ENCODE measurements at regions not wholly inside any gene's neighbourhood (a gene's known extent, or its start where the extent isn't known, plus 50 kb on each side); places are given as distances from the start of the nearest gene placed in this dataset.

GRCh38 chr2:126793885-126794613 is 104.6 kb upstream of the TEX51 start:
- DNase-seq (ENCODE audit: low read depth) = no peak

DNA sequence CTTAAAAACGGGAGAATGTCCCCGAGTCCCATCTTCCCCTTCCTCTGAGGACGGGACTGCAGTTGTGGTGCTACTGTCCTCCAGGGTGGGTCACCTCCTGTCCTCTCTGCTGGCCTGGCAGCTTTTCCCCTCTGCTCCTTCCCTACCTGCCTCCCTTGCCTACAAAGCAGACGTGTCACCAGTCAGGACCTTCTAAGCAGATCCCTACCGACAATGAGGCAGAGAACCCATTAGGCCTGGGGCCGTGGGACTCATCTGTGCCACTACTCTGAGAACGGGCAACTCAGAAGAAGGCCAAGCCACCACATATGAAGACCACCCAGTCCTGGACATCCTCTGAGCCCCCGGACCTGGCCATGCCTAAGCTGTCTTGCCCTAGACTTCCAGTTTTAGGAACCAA is 103.0 kb upstream of the TEX51 start:
- no peak for DNase-seq (ENCODE audit: low read depth)

DNA sequence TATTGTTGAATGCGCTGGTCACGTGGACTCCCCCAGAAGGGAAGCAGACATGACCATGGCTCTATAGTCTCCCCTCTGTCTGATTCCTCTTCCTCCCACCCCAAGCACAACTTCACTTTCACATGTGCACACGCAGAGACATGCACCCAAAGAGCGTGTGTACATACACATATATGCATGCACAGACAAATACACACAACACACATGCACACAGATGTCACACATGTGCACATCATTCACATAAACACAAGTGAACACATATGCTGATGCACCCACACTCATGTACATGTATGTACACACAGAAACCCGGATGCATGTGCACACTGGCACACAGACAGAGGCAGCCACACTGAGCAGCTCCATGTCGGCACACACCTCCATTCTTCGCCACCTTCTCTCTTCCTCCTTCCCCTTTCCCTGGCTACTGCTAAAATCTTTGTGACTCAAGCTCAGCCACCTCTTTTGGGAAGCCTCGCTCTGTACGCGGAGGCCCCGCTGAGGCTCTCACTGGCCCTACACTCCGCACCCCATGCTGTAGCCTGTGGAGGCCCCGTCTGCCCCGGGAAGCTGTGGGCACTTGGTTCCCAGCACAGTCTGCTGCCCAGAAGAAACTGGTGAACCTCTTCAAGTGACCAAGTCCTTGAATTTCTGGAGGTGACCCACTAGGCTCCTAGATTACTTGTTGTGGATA is 101.6 kb upstream of the TEX51 start:
- DNase-seq (ENCODE audit: low read depth) = no peak

GRCh38 chr2:126797622-126798275 is 100.9 kb upstream of the TEX51 start:
- no peak for DNase-seq (ENCODE audit: low read depth)

GRCh38 chr2:126798276-126799140 is 100.2 kb upstream of the TEX51 start:
- DNase-seq (ENCODE audit: low read depth) = no peak

- DNase-seq (ENCODE audit: low read depth) = no peak
These were observed 99.4 kb upstream of the TEX51 start for GRCh38 chr2:126799301-126799700.

GRCh38 chr2:126801473-126801872 is 97.2 kb upstream of the TEX51 start:
- DNase-seq (ENCODE audit: low read depth) = no peak

GRCh38 chr2:126802316-126802715 is 96.4 kb upstream of the TEX51 start:
- DNase-seq (ENCODE audit: low read depth) = no peak

DNA sequence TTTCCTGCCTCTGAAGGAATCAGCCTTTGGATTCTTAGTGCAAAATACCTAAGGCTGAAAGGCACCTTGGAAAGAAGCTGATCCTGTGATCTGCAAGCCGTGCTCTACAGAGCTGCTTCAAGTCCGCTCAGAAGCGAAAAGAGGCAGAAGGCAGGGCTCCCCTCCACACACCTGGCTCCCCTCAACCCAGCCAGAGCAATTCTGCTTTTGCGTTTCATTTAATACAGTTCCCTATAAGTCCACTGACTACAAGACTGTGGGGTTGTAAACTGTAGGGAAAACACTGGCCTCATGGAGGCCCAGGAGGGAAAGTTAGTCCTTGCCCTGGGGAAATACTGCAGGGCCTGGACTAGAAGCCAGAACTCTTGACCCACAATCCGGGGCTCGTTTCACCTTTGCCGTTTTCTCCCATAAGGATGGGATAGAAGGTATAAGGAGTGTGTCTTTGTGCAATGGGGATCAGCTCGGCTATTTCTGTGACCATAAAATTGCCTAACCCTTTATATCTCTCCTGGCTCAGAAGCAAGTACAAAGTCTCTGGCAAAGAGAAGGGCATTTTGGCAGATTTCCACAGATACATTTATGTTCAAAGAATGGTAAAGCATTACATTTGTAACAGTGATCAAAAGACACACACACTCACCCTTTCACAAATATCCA is 95.8 kb upstream of the TEX51 start:
- DNase-seq (ENCODE audit: low read depth) = no peak

- DNase-seq (ENCODE audit: low read depth) = no peak
These were observed 95.3 kb upstream of the TEX51 start for GRCh38 chr2:126803434-126803775.

- DNase-seq (ENCODE audit: low read depth) = no peak
These were observed 94.3 kb upstream of the TEX51 start for GRCh38 chr2:126804347-126804746.

DNA sequence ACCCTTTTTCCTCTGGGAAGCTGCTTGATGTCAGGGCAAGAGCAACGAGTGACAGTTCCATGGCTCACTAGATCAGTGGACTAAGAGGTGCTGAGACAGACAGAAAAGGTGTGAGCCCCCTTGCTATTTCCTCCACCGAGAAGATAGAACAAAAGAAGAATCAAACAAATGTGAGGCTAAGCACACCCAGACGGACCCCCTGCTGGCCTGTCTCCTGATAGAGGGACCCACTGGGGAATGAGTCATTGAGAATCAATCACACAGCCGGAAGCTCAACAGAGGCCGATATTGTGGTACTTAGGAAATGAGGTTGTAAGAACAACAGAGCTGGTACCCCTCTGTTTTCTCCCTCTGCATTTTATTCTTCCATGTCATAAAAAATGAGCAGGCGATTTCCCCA is 89.8 kb upstream of the TEX51 start:
- no peak for DNase-seq (ENCODE audit: low read depth)

DNA sequence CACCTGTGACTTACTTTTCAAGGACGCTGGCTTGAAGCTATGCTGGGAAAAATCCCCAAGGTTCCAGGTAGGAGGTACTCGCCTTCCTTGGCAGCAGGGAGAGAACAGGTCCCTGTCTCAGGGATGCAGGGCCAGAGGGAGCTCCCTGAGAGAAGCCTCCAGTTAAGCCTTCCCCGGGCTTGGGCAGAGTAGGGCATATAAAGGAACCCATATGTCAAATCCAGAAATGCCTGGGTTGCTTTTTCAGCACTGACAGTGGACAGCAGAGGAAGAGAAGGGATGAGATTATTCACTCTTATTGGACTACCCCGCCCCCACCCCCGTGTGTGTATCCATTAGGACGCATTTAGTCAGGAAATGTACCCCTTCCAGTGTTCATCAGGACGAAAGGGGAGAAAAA is 89.3 kb upstream of the TEX51 start:
- no peak for DNase-seq (ENCODE audit: low read depth)

DNA sequence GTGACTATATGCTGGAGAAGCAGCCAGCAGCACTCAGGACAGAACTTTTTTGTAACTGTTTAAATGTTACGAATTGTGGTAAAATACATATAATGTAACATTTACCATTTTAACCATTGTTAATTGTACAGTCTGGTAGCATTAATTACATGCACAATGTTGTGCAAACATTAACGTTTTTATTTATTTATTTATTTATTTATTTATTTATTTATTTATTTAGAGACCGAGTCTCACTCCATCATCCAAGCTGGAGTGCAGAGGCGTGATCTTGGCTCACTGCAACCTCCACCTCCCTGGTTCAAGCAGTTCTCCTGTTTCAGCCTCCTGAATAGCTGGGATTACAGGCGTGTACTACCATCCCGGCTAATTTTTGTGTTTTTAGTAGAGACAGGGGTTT is 88.7 kb upstream of the TEX51 start:
- no peak for DNase-seq (ENCODE audit: low read depth)

DNA sequence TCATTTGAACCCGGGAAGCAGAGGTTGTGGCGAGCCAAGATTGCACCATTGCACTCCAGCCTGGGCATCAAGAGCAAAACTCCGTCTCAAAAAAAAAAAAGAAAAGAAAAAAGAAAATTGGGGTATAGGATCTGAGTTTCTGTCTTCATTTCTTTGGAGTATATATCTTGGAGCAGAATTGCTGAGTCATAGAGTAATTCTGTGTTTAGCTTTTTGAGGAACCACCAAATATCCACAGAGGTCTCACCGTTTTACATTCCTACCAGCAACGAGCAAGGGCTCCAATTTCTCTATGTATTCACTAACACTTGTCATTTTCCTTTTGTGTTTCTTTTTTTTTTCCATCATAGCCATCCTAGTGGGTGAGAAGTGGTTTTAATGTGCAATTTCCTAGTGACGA is 87.6 kb upstream of the TEX51 start:
- DNase-seq (ENCODE audit: low read depth) = no peak

GRCh38 chr2:126817172-126817571 is 81.5 kb upstream of the TEX51 start:
- no peak for DNase-seq (ENCODE audit: low read depth)

DNA sequence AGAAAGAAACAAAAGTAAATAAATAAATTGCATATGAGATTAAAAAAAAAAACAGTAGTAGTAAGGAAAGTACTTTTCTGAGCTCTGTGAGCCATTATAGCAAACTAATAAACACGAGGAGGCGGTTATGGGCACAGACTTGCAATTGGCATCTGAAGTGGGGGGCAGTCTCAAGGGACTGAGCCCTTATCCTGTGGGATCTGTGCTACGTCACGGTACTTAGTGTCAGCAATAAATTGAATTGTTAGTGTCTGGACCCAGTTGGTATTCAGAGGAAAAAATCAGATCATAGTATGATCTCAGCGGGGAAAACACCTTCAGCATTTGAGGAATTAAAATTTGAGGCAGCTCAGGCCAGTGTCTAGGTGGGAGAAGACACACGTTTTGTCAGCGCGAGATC is 76.6 kb upstream of the TEX51 start:
- DNase-seq (ENCODE audit: low read depth) = no peak

DNA sequence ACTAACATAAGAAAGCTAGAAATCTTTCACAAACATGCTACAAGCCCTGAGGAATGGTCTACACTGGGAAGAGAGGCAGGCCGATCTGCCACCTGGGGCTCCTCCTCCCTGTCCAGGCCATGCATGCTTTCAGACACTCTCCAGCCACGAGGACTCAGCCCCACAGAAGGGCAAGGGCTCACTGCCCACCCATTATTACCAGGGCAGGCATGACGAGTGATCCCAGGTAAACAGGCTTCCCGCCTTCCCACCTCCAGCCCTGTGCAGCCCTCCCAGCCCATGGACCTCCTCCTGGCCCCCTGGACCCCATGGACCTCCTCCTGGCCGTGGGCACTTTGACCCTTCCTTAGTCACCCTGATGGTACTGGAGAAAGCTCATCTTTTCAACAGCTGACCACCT is 75.8 kb upstream of the TEX51 start:
- no peak for DNase-seq (ENCODE audit: low read depth)

DNA sequence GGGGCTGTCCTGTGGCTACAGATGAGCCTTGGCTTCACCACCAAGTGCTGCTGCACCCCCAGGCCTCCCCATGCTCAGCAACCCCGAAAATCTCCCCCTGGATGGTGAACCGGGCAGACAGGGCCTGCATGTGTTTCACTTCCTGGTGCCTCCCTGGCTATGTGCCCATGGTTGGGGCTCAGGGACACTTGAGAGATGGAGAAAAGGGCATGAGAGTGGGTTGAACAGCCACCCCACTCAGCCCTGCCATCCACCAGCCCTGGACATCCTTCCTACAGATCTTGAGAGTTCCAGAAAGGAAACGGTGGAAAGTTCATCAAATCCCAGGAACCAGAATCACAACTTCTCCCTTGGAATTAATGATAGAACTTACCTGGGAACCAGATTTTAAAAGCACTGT is 74.7 kb upstream of the TEX51 start:
- no peak for DNase-seq (ENCODE audit: low read depth)

DNA sequence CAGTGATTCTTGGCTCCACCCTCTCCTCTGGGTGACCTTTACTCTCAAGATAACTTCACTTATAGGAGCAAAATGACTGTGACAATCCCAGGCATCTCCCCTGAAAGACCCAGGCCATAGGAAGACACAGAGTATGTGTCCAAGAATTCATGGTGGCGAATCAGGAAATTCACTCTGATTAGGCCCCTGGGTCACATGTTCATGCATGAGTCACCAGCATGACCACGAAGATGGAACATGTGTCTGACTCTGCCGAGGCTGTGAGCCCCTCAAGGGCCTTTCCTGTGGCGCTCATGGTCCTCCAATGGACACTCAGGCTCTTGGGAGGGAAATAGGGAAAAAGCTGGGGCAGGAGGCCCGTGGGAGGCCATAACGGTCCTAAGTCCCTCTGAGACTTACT is 74.0 kb upstream of the TEX51 start:
- no peak for DNase-seq (ENCODE audit: low read depth)

DNA sequence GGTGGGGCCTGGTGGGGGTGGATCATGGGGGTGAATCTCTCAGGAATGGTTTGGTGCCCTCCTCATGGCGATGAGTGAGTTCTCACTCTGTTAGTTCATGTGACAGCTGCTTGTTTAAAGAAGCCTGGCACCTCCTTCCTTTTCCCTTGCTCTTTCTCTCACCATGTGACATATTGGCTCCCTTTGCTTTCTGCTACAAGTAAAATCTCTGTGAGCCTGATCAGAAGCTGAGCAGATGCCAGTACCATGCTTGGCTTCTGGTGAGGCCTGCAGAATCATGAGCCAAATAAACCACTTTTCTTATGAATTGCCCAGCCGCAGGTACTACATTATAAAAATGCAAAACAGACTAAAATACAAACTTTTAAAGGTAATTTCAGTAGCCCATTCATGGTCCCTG is 73.4 kb upstream of the TEX51 start:
- DNase-seq (ENCODE audit: low read depth) = no peak

GRCh38 chr2:126826491-126826890 is 72.2 kb upstream of the TEX51 start:
- no peak for DNase-seq (ENCODE audit: low read depth)
